OCI-LY3 (cell line): ENCODE measurements at regions not wholly inside any gene's neighbourhood (a gene's known extent, or its start where the extent isn't known, plus 50 kb on each side); places are given as distances from the start of the nearest gene placed in this dataset.

ENCODE experiments used
- EZH2phosphoT487 ChIP-seq: fragments of 200-600 bp; shearing (Covaris generic); IDR thresholded peaks from 2 replicates; pipeline ENCODE4 v1.6.1; 2018; ENCODE audit warnings: antibody characterized with exemption, mixed run types, low read depth
- TF ChIP-seq, protein P1 (sequence below): fragments of 200-600, 300-600 bp; sonication (generic); IDR thresholded peaks from 2 replicates; pipeline ENCODE4 v1.5.1; 2014; ENCODE audit warnings: antibody characterized with exemption, low read length, low read depth

DNA sequence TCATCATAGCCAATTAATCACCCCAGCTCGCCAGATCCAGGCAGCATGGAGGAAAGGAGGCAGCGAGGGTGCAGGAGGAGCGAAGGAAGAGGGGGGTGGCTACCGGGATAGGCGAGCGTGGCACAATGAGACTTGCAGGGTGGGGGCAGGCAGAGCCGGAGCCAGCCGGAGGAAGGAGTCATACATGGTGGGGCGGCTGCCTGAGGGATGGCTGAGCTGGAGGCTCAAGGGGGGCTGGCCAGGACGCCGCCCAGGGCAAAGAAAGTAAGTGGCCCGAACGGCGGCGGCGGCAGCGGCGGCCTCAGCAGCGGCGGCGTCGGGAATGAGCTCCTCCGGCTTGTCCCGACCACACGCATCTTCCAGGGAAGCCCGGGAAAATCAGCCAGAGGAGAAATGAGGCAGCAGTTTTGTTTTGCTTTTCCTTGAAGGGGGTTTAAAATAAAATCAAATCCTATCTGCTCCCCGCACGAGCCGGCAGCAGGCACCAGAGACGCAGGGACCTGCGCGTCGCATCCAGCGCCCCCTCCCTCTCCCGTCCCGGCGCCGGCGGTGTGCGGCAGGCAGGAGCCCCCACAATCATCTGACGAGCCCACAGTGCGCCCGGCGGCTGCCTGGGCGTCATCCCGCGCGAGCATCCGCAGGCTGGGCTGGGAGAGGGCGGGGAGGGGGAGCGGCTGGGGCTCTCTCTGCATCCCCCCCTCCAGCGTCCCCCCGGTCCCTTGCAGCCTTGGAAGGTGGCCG, 263.6 kb downstream of the CTTN start:
- TF ChIP-seq, protein P1, sequence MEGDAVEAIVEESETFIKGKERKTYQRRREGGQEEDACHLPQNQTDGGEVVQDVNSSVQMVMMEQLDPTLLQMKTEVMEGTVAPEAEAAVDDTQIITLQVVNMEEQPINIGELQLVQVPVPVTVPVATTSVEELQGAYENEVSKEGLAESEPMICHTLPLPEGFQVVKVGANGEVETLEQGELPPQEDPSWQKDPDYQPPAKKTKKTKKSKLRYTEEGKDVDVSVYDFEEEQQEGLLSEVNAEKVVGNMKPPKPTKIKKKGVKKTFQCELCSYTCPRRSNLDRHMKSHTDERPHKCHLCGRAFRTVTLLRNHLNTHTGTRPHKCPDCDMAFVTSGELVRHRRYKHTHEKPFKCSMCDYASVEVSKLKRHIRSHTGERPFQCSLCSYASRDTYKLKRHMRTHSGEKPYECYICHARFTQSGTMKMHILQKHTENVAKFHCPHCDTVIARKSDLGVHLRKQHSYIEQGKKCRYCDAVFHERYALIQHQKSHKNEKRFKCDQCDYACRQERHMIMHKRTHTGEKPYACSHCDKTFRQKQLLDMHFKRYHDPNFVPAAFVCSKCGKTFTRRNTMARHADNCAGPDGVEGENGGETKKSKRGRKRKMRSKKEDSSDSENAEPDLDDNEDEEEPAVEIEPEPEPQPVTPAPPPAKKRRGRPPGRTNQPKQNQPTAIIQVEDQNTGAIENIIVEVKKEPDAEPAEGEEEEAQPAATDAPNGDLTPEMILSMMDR: no peak
- no peak for TF ChIP-seq EZH2phosphoT487
